CD4-positive, CD25-positive, alpha-beta regulatory T cell (primary cell): ENCODE measurements at regions not wholly inside any gene's neighbourhood (a gene's known extent, or its start where the extent isn't known, plus 50 kb on each side); places are given as distances from the start of the nearest gene placed in this dataset.

ENCODE experiments used
- ATAC-seq, 2 donors: fragments of 150-1000 bp; cut with Tn5 transposase; one replicate each; pipeline ENCODE4 v1.10.0; 2021; ENCODE audit warnings: low read depth in 2 of 2, moderate number of reproducible peaks in 2 of 2, moderate library complexity in 1 of 2
- DNase-seq, 3 donors: peaks; one replicate each; pipeline versions ENCODE4 v3.0.0 to v3.0.0-alpha.2; 2012 to 2022; ENCODE audit warnings: mixed read lengths in 1 of 3
- H3K27ac ChIP-seq: one replicate; pipeline ENCODE4 v1.7.0; 2013; ENCODE audit warnings: mild to moderate bottlenecking, low read length; ENCODE audit not compliant: insufficient read depth, poor library complexity, severe bottlenecking
- H3K27me3 ChIP-seq: one replicate; pipeline ENCODE4 v1.7.0; 2013; ENCODE audit warnings: low read length; ENCODE audit not compliant: control insufficient read depth, insufficient read depth
- H3K36me3 ChIP-seq: one replicate; pipeline ENCODE4 v1.7.0; 2013; ENCODE audit warnings: mild to moderate bottlenecking, low read length, moderate library complexity; ENCODE audit not compliant: control insufficient read depth, insufficient read depth
- H3K4me1 ChIP-seq: 2 replicates; pipeline ENCODE4 v1.7.0; 2013; ENCODE audit warnings: mild to moderate bottlenecking, low read length; ENCODE audit not compliant: insufficient read depth, control insufficient read depth, poor library complexity, severe bottlenecking
- H3K4me3 ChIP-seq: one replicate; pipeline ENCODE4 v1.7.0; 2013; ENCODE audit warnings: low read depth, mild to moderate bottlenecking, low read length, moderate library complexity
- H3K9me3 ChIP-seq, 2 experiments: 1 replicate in 1 of 2; 2 replicates in 1 of 2; pipeline ENCODE4 v1.7.0; 2013; ENCODE audit warnings: low read length in 2 of 2, mild to moderate bottlenecking in 1 of 2, moderate library complexity in 1 of 2; ENCODE audit not compliant: control insufficient read depth in 2 of 2
- H3K27ac Mint-ChIP-seq, 3 donors: one replicate each; pipeline ENCODE4 v1.8.0; 2020 to 2022; ENCODE audit warnings: mild to moderate bottlenecking in 3 of 3, mixed read lengths in 3 of 3, moderate library complexity in 2 of 3
- H3K27me3 Mint-ChIP-seq: one replicate; pipeline ENCODE4 v1.8.0; 2022; ENCODE audit warnings: mild to moderate bottlenecking, mixed read lengths
- H3K36me3 Mint-ChIP-seq: one replicate; pipeline ENCODE4 v1.8.0; 2020; ENCODE audit warnings: mixed read lengths
- H3K4me1 Mint-ChIP-seq, 4 donors: one replicate each; pipeline ENCODE4 v1.8.0; 2020 to 2022; ENCODE audit warnings: mixed read lengths in 4 of 4, mild to moderate bottlenecking in 1 of 4
- H3K4me3 Mint-ChIP-seq, 4 donors: one replicate each; pipeline ENCODE4 v1.8.0; 2020 to 2022; ENCODE audit warnings: mild to moderate bottlenecking in 4 of 4, mixed read lengths in 4 of 4, moderate library complexity in 3 of 4
- H3K9me3 Mint-ChIP-seq, 7 donors: one replicate each; pipeline ENCODE4 v1.8.0; 2020 to 2022; ENCODE audit warnings: mixed read lengths in 7 of 7, mild to moderate bottlenecking in 3 of 7, moderate library complexity in 2 of 7

- ATAC-seq = no peak
- Mint-ChIP-seq H3K4me3 (no peak overlapping the region), H3K4me1 (no peaks in the 10 kb centered on the region), H3K36me3 (no peaks in the 10 kb centered on the region), H3K27ac (no peak overlapping the region), H3K27me3 (peaks cover 15% of the 10 kb centered on the region), H3K9me3 (no peaks in the 10 kb centered on the region)
- no peaks in the 10 kb centered on the region for H3K9me3 ChIP-seq
- H3K4me3 ChIP-seq = no peak overlapping the region
- no peaks in the 10 kb centered on the region for H3K27me3 ChIP-seq
- H3K4me1 ChIP-seq = no peaks in the 10 kb centered on the region
- no peaks in the 10 kb centered on the region for H3K36me3 ChIP-seq
- no peak for DNase-seq
- no peak overlapping the region for H3K27ac ChIP-seq
Measured at GRCh38 chr21:25323356-25323949, 283.8 kb downstream of the MRPL39 start.

- Mint-ChIP-seq H3K27me3 (peaks cover 4% of the 10 kb centered on the region), H3K9me3 (peaks cover 0 to 4% (median 0%) of the 10 kb centered on the region in 7 donors), H3K4me3 (peak overlapping the region in 1 of 4 donors; percentile 64), H3K4me1 (no peaks in the 10 kb centered on the region), H3K36me3 (no peaks in the 10 kb centered on the region), H3K27ac (no peak overlapping the region)
- H3K27ac ChIP-seq = no peak overlapping the region
- H3K9me3 ChIP-seq = peaks cover under 1 to 4% of the 10 kb centered on the region in 2 experiments
- DNase-seq (no peak), ATAC-seq (no peak)
- no peaks in the 10 kb centered on the region for H3K4me1 ChIP-seq
- no peaks in the 10 kb centered on the region for H3K36me3 ChIP-seq
- no peaks in the 10 kb centered on the region for H3K27me3 ChIP-seq
- no peak overlapping the region for H3K4me3 ChIP-seq
Measured at GRCh38 chr21:25314247-25314646, 293.0 kb downstream of the MRPL39 start.

- no peak overlapping the region for H3K4me3 ChIP-seq
- peaks cover 0 to 7% (median 2%) of the 10 kb centered on the region in 7 donors for H3K9me3 Mint-ChIP-seq
Measured at GRCh38 chr21:25313829-25314228, 293.5 kb downstream of the MRPL39 start.

GRCh38 chr21:25307489-25307888 is 299.8 kb downstream of the MRPL39 start:
- H3K9me3 ChIP-seq = peaks cover 4 to 5% of the 10 kb centered on the region in 2 experiments
- Mint-ChIP-seq H3K27me3 (peaks cover 6% of the 10 kb centered on the region), H3K4me3 (no peak overlapping the region), H3K27ac (no peak overlapping the region), H3K9me3 (peaks cover 0 to 9% (median 2%) of the 10 kb centered on the region in 7 donors), H3K36me3 (no peaks in the 10 kb centered on the region), H3K4me1 (no peaks in the 10 kb centered on the region)
- no peak overlapping the region for H3K27ac ChIP-seq
- DNase-seq = no peak
- H3K27me3 ChIP-seq = no peaks in the 10 kb centered on the region
- no peaks in the 10 kb centered on the region for H3K36me3 ChIP-seq
- no peak for ATAC-seq
- H3K4me1 ChIP-seq = no peaks in the 10 kb centered on the region
- H3K4me3 ChIP-seq = no peak overlapping the region

More at GRCh38 chr21:25313829-25314228, 293.5 kb downstream of the MRPL39 start:
- Mint-ChIP-seq H3K4me3 (no peak overlapping the region), H3K4me1 (no peaks in the 10 kb centered on the region), H3K27ac (no peak overlapping the region), H3K36me3 (no peaks in the 10 kb centered on the region), H3K27me3 (peaks cover 4% of the 10 kb centered on the region)
- H3K4me1 ChIP-seq = no peaks in the 10 kb centered on the region
- no peak overlapping the region for H3K27ac ChIP-seq
- ATAC-seq (no peak), DNase-seq (no peak)
- H3K27me3 ChIP-seq = no peaks in the 10 kb centered on the region
- H3K9me3 ChIP-seq = peaks cover 4 to 5% of the 10 kb centered on the region in 2 experiments
- H3K36me3 ChIP-seq = no peaks in the 10 kb centered on the region

GRCh38 chr21:25304611-25305010 is 302.7 kb downstream of the MRPL39 start:
- Histone ChIP-seq H3K4me3 (no peak overlapping the region), H3K36me3 (no peaks in the 10 kb centered on the region), H3K4me1 (no peaks in the 10 kb centered on the region), H3K27me3 (no peaks in the 10 kb centered on the region), H3K27ac (no peak overlapping the region), H3K9me3 (peaks cover 3 to 5% of the 10 kb centered on the region in 2 experiments)
- DNase-seq (no peak), ATAC-seq (no peak)
- Mint-ChIP-seq H3K36me3 (no peaks in the 10 kb centered on the region), H3K4me1 (no peaks in the 10 kb centered on the region), H3K9me3 (peaks cover 0 to 7% (median 0%) of the 10 kb centered on the region in 7 donors), H3K27ac (no peak overlapping the region), H3K27me3 (peaks cover 6% of the 10 kb centered on the region), H3K4me3 (no peak overlapping the region)

- Mint-ChIP-seq H3K4me3 (no peak overlapping the region), H3K4me1 (no peaks in the 10 kb centered on the region), H3K9me3 (peaks cover 0 to 1% (median 0%) of the 10 kb centered on the region in 7 donors)
Measured at GRCh38 chr21:25300632-25301031, 306.6 kb downstream of the MRPL39 start.

GRCh38 chr21:25298512-25299491 is 308.5 kb downstream of the MRPL39 start:
- Histone ChIP-seq H3K4me1 (no peaks in the 10 kb centered on the region), H3K27me3 (no peaks in the 10 kb centered on the region), H3K9me3 (no peaks in the 10 kb centered on the region), H3K4me3 (no peak overlapping the region), H3K27ac (no peak overlapping the region), H3K36me3 (no peaks in the 10 kb centered on the region)
- Mint-ChIP-seq H3K27ac (no peak overlapping the region), H3K36me3 (no peaks in the 10 kb centered on the region), H3K27me3 (no peaks in the 10 kb centered on the region), H3K4me1 (no peaks in the 10 kb centered on the region), H3K9me3 (peaks cover 0 to 1% (median 0%) of the 10 kb centered on the region in 7 donors), H3K4me3 (no peak overlapping the region)
- ATAC-seq = no peak
- DNase-seq = no peak

More at GRCh38 chr21:25300632-25301031, 306.6 kb downstream of the MRPL39 start:
- Histone ChIP-seq H3K27me3 (no peaks in the 10 kb centered on the region), H3K4me3 (no peak overlapping the region), H3K9me3 (no peaks in the 10 kb centered on the region), H3K36me3 (no peaks in the 10 kb centered on the region), H3K4me1 (no peaks in the 10 kb centered on the region), H3K27ac (no peak overlapping the region)
- DNase-seq (no peak), ATAC-seq (no peak)
- H3K36me3 Mint-ChIP-seq = no peaks in the 10 kb centered on the region
- peaks cover 6% of the 10 kb centered on the region for H3K27me3 Mint-ChIP-seq
- H3K27ac Mint-ChIP-seq = no peak overlapping the region
